CD4-positive, alpha-beta T cell treated with Interleukin-21 for 1 hour (primary cell): ENCODE measurements at regions not wholly inside any gene's neighbourhood (a gene's known extent, or its start where the extent isn't known, plus 50 kb on each side); places are given as distances from the start of the nearest gene placed in this dataset.

ENCODE experiments used
- DNase-seq: peaks from one replicate; pipeline ENCODE4 v3.0.0-alpha.2; 2020

DNA sequence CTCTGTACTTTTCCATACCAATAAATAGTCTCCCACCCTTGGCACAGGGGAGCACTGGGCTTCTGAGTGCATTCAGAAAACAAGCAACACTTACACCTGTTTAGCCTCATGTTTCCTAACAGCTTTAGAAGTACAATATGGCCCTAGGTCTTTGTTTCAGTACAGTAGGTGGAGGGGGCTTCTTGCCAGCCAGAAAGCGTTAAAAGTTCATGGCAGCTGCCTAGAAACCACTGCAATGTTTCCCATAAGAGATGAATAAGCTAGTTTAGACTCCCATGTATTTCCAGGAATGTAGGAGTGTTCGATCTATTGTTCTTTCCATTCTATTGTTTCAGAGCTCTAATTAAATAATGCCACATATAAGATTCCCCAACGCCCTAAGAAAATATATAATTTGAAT is 444.8 kb downstream of the ARHGEF28 start:
- no peak for DNase-seq

DNA sequence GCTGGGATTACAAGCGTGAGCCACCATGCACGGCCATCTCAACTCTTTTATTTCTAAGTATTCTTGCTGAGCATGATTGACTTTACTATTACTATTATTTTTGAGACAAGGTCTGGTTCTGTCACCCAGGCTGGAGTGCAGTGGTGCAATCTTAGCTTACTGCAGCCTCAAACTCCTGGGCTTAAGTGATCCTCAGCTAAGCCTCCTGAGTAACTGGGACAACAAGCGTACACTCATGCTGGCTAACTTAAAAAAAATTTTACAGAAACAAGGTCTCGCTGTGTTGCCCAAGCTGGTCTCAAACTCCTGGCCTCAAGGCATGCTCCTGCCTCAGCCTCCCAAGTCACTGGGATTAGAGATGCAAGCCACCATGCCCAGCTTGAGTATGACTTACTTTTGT is 443.7 kb downstream of the ARHGEF28 start:
- DNase-seq: no peak

DNA sequence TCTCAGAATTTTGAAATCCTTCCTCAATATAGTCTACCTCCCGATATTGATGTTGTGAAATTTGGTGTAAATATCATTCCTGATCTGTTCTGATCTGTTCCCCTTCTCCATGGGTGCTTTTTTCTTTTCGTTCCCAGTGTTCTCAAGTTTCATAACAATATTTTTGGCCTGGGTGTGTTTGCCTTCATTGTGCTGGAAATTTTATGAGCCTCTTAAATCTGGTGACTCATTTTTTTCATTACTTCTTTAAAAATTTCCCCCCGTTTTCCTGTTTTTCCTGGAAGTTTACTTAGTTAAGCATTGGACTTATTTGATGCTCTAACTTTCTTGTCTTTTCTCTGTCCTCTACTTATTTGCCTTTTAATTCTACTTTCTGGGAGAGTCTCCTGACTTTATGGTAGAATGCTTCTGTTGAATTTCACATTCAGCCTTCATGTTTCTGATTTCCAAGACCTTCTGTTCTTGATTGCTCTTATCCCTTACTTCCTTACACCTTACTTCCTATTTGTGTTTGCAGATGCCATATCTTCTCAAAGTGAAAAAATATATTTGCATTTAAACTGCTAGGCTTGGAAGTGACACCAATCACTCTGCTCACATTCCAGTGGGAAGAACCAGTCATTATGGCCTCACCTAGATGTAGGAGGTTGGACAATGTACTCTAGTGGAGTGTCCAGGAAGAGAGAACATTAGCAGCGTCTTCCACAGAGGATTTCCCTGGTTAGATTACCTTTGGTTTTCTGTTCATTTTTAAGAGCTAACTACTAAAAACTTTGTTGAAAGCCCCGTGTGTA is 441.9 kb downstream of the ARHGEF28 start:
- no peak for DNase-seq

DNA sequence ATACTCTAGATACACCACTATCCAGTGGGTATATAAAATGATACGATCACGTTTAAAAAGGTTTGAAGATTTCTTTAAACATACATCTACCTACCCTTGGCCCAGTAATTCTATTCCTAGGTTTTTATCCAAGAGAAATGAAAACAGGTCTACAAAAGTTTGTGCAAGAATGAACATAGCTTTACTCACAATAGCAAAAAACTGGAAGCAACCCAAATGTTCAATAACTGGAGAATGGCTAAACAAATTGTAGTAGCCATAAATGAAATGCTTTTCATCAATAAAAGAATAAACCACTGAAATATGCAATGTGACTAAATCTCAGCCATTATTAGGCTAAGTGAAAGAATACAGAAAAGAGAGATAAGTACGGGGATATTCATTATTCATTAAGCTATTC is 438.9 kb downstream of the ARHGEF28 start:
- no peak for DNase-seq

DNA sequence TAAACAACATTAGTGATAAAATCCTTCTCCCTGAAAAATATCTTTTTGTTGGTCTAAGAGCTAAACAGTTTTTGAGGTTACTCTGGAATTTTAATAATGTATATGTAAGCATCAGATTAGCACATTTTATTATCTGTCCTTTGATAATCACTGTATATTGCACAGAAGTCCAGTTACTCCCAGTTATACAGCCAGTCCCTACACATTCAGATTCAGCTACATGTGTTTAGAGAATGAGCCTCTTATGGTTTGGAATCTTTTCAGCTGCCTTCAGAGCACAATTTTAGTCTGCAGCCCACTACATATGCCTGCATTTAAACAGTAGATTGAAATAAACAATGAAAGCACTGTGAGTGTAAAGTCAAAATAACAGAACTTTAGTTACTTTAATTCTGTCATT is 438.2 kb downstream of the ARHGEF28 start:
- DNase-seq: no peak

DNA sequence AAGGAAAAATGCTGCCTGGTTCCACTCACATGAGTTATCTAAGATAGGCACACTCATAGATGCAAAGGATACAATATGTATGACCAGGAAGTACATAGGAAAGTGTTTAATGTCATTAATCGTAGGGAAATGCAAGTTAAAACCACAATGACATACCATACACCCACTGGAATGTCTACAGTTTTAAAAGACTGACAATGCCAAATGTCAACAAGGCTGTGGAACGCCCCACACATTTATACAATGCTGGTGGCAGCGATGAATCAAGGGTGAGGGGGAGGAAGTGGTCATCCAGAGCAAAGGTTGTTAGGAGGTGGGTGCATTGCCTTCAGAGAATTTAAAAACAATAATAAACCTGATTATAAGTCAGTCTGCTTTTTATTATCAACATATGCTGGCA is 437.8 kb downstream of the ARHGEF28 start:
- no peak for DNase-seq

DNA sequence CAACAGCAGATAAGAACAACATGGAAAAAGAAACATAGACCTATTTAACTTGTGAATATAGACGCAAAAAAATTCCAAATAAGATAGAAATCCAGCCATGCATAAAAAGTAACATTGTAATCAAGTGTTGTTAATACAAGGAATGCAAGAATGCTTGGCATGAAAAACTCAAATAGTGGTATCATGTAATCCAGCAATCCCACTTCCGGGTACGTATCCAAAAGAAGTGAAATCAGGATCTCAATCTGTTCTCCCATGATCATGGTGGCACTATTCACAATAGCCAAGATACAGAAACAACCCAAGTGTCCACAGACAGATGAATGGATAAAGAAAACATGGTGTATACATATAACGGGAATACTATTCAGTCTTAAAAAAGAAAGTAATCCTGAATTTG is 437.4 kb downstream of the ARHGEF28 start:
- no peak for DNase-seq

DNA sequence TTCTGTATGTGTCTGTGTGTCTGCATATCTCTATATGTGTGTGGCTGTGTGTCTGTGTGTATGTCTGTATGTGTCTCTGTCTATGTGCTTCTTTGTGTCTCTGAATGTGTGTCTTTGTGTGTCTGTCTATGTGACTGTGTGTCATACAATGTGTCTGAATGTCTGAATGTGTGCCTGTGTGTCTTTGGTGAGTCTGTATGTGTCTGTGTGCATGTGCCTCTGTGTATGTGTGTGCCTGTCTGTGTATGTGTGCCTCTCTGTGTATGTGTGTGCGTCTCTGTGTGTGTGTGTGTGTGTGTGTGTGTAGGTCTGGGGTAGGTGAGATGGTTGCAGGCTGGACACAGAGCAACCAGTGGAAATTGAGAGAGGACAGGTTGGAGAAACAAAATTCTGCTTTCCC is 435.3 kb downstream of the ARHGEF28 start:
- no peak for DNase-seq

DNA sequence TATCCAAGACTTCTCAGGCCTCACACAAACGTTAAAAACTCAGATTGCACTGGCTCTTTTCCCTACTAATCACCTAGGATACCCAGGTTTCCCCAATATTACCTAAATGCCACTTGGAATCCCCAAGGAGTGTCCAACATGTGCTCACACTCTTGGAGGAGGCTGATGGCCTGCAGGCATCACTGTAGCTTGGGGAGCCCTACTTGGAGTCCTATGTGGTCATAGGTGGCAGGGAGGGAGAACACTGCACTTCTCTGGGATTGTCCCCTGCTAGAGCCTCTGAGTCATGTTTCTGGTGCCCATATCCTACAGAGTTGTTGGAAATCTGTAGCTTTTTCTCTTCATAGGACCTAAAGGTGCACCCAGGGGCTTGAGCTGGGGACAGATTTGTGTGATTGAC is 433.7 kb downstream of the ARHGEF28 start:
- DNase-seq: no peak

DNA sequence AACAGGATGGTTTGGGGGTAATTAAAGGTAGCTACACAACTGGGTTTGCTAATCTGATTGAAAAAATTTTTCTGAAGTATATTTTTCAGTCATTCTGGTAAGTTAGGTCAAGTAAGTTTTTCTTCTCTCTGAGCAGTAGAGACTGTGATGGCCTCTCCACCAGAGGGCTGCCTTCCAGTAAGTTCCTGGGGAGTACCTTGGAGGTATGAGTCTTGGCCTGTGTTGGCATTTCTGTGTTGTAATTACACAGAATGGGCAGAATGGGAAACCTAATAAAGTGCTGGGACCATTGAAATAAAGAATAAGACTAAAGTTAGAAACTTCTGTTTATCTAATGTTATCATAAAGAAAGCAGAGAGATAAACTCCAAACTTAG is 430.8 kb downstream of the ARHGEF28 start:
- no peak for DNase-seq

DNA sequence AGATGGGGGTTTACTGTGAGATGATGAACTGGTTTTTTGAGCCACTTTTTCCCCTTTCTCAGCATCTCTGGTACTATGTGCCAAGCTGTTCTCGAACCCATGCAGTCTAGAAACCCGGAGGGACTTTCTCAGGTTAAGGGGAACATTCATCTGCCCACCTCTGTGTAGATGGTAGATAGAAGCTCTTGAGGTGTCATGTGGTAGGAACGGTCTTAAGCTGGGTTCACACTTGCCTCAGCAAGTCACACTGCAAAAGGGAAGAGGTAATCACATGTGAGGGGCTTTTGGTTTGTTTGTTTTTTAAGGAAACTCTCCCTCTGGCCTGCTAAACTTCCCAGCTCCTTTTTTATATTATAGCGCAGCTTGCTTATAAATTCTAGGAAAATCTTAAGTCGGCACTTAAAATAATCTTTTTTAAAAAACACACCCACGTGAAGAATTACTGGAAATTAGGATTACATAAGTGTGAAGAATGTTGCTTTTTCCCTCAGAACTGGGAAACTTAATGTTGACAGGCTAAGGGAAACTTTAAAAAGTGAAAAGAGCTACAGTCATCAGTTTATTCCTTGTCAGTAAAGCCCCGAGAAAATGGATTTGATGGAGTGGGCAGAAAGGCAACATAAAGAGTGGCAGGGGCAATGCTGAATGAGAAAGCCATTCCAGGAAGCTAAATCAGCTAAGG is 430.3 kb downstream of the ARHGEF28 start:
- no peak for DNase-seq

DNA sequence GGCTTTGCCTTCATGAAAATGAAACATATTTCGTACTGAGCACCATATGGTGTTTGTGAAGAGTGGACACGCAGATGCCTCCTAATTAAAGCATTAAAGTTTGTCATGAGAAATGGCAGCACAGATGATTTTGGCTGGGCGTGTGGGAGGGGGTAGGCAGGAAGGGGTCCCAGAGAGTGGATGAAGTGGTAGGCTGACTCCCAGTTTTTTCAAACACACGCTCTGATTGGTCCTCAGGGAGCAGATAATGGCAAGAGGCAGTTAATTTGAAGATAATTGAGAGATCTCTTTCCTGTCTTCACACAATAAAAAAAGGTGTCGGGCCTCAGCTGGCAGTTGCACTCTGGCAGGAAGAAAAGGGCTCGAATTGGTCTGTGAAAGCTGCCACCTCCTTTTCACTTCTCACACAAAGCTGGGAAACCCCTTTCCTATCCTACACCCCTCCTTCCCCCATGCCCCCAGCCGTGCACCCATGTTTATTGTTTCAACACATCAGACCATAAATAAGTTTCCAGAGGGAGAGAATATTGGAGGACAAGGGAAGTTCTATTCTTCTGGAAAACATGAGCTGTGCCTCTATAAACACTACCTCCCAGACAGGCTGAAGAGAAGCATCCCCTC is 429.6 kb downstream of the ARHGEF28 start:
- DNase-seq: no peak

DNA sequence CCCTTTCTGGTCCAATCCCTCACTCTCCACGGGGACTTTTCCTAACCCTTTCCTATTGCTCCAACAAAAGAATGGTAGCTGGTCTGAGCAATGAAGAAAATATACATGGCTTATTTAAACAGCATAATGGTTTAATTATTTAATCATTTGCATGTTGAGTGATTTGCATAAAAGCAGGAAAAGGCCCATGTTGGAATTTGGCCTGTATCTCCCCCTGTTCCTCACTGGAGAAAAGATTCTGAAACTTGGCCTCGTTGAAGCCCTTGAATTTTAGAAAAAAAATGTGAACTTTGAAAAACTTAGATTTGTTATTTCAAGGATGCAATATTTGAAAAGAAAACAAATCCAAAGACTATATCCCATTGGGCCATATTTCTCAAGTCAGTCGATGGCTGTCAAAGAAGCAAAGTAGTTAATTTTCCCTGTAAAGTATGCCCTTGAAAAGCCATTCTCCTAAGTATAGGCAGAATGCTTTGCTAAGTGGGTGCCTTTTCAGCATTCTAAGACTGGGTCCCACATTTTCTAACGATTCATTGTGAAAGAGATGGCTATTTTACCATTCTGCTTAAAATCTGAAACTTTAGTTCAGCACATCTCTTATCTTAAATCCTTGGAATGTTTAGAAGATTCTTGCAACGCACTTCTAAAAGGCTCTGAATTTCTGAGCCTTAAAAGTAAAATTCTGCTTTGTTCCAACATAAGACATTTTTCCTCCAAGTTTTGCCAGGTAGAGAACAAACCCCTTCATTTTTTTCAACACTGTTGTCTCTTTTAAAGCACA is 428.8 kb downstream of the ARHGEF28 start:
- DNase-seq: no peak

DNA sequence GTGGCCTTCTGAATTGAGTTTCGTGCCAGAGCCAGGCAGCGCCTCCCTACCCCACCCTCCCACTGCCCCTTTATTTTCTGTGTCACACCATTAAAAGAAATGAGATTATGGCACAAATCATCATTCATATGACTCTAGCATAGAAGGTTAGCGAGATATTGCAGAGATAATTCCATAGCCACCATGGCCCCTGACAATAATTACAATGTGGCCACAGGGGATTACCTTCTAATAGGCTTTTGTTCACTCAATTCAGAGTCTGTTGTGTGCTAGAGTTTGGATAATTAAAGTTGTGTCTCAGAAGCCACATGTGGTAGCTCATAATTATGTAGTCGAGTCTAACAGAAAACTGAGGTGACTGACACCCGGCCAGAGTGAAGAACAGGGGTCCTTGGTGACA is 428.1 kb downstream of the ARHGEF28 start:
- DNase-seq: no peak

DNA sequence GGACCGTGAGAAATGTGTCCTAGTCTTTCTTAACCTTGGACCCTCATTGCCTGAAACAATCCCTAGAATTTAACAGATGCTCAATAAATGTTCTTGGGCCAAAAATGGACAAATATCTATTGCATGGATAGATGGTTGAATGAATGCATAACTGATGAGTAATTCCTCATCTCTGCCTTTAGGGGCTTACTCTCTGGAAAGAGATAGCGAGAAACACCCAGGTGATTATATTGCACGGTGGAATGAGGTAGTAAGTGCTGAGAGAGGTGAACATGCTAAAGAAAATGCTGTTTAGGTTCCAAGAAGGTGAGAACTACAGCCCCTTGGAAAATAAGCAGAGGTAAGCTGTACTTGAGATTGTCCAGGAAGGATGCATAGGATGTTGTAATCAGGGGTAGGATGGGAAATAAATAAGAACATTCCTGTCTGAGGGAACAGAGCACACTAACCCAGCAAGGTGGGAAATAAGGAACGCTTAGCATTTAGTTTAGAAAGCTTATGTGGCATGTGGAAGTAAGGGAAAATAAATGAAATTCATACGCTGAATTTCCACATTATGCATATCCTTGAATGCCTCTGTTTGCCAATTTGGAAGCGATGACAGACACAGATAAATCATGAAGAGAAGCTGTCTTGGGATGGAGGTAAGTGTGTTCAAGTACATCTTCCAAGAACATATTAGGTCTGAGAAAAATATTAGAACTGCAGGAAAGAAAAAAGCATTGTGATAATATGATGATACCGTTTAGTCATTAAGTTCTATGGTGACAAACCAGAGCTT is 426.6 kb downstream of the ARHGEF28 start:
- no peak for DNase-seq

DNA sequence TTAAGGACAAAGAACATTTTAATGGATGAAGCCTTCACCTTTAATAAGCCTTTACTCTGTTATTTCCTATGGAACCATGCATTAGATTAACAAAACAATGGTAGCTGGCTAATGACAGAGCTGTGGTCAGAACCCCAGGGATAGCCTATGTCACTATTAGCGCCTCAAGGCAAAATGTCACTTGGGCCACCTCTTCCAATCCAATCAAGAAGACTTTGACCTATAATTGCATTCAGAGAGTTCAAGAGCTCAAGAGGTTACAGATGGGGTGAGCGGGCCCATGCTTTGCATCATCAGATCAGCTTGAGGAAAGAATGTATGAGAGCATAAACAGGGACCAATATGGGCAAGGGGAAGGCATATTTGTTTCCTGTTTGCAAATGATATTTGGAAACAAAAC is 425.1 kb downstream of the ARHGEF28 start:
- DNase-seq: no peak

DNA sequence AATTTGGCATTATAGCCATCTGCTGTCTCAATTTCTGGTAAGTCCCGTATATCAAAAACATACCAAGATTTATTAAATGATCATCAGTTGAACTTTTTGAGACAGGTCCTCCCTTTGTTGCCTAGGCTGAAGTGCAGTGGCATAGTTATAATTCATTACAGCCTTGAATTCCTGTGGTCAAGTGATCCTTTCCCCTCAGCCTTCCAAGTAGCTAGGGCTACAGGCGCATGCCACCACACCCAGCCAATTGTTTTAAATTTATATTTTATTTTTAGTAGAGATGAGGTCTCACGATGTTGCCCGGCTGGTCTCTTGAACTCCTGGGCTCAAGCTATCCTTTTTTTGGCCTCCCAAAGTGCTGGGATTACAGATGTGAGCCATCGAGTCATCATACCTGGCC is 418.9 kb downstream of the ARHGEF28 start:
- DNase-seq: no peak

DNA sequence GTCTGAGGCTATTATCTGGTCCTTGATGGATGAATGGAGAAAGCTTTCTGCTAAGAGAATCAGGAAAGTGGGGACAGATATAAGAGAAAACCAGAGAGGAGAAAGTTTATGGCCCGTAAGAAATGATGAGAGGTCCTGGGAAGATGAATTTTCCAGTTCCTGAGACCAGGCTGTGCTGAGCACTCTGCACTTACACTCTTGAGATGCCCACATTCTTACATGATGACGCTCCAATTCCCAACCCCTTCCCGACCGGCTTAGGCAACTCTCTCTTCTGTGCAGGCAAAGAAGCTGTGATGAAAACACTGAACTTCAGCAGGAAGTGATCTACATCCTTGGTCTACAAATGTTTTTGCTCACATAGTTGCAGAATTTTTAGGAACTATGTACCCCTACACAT is 417.0 kb downstream of the ARHGEF28 start:
- DNase-seq: no peak

DNA sequence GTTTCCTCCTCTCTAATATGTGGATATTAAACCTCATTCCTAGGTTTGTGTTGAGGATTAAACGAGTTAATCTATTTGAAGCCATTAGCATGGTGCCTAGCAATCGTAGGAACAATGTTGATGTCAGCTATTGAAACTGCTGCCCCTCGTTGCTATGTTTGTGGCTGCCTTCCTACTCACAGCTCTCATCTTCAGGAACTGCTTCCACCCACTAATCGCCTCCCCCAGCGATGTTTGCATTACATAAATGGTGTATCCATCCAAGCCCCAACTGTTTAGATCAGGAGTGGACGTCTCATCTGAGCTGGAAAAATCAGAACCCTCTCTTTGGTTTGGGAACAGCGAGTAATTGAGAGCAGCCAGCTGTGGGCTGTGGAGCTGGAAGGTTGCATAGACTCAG is 416.6 kb downstream of the ARHGEF28 start:
- no peak for DNase-seq

DNA sequence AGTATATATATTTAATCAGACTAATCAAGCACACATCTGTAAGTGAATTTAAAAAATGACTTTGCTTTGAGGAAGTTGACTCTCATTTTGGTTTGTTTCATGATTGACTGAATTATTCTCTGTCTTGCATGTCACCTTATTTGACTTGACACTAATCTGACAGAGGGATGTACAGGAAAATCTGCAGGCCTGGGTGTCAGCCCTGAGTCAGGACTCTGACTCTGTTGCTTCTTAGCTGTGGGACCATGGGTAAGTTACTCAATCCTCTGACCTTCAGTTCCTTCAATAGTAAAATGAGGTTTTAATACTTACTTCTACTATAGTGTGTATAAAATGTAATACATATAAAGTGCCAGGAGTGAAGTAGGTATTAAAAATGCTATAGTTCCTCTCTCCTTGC is 415.9 kb downstream of the ARHGEF28 start:
- DNase-seq: no peak

DNA sequence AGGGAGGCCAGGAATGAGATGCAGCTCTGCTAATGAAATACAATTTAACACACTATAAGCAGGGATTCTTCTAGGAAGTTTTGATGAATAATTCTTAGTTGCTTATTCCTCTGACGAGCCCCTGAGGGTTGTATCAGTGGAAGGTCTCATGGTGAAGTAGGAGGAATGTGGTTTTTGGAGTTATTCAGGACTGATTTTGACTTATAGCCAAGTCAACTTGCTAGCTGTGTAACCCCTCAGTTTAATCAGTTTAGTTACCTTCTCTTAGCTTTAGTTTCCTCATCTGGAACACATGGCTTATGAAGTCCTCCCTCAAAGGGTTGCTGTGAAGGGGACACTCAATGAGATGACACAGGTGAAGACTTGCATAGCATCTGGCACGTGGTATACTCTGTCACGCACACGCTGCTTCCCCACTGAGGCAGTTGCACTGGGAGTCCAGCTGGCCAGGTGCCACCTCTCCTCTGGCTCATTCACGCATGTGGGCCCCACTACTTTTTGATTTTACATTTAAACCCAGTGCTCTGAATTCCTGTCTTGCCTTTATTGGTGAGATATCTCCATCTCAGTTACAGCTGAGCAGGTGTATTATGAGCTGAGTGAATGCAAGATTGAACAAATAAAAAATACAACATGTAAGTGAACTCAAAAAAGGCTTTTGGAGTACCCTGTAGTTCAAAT is 415.0 kb downstream of the ARHGEF28 start:
- DNase-seq: no peak

DNA sequence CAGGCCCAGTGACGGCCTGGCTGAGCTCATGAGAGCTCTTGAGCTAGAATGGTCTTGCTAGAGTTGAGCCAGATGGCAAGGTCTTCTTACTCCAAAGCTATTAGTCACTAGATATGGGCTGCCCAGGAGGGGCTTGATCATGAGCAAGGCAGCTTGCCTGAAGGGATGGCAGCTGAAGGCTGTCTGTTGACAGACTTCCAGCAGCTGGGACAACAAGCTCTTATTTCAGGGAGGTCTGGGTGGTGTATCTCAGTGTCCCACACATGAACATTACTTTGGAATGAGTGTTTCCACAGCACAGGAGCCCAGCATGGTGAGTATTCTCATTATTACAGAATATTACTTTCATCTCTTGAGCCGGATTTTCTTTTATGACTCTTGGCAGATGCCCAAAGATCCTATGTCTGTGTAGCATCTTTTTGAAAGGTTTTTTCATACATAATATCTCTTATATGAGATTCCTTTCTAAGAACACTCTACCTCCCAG is 414.1 kb downstream of the ARHGEF28 start:
- no peak for DNase-seq
